HCT116 (cell line): ENCODE measurements at regions not wholly inside any gene's neighbourhood (a gene's known extent, or its start where the extent isn't known, plus 50 kb on each side); places are given as distances from the start of the nearest gene placed in this dataset.

Experiments
- ATAC-seq: fragments of 200-7000 bp; cut with Tn5 transposase; 2 replicates; pipeline ENCODE4 v1.9.1; 2020; ENCODE audit warnings: mild to moderate bottlenecking, moderate library complexity
- BruUV-seq: library from RNA; stranded (reverse); fragments of 400-500 nt; replicated peaks from 2 replicates; lab custom pipeline; 2021; lab: Mats Ljungman, UMichigan
- CTCF ChIA-PET: fragments of 300-600 bp; sonication (Branson Sonifier 250); formaldehyde crosslinking; loops from one replicate; lab custom pipeline; 2021; ENCODE audit warnings: antibody characterized with exemption; lab: Charles Lee
- POLR2A ChIA-PET: fragments of 300-600, 350-600 bp; sonication (Branson Sonifier 250); formaldehyde crosslinking; loops from one replicate; lab custom pipeline; 2021; ENCODE audit warnings: antibody characterized with exemption; lab: Charles Lee
- RAD21 ChIA-PET, 2 experiments: fragments of 300-600 bp; sonication (Branson Sonifier 250); formaldehyde crosslinking; loops; one replicate each; lab custom pipeline; 2023; ENCODE audit warnings: low total read pairs in 2 of 2; ENCODE audit not compliant: uncharacterized antibody in 2 of 2, unreplicated experiment in 2 of 2, low non-redundant PET in 1 of 2; lab: Charles Lee
- DNase-seq: peaks from one replicate; pipeline ENCODE4 v3.0.0-alpha.2; 2010; ENCODE audit warnings: low read depth, low spot score
- H2AFZ ChIP-seq: fragments of 200-600 bp; shearing (Covaris generic), sonication (generic); 2 replicates; pipeline ENCODE4 v1.6.1; 2017; ENCODE audit warnings: low read depth, mixed run types, mixed read lengths, antibody characterized with exemption, low read length; ENCODE audit not compliant: poor library complexity, severe bottlenecking
- H3K27ac ChIP-seq: 2 replicates; pipeline ENCODE4 v1.5.1; 2012; ENCODE audit warnings: low read depth, low read length
- H3K27me3 ChIP-seq: fragments of 200-600 bp; sonication (generic); 2 replicates; pipeline ENCODE4 v1.6.1; 2016; ENCODE audit warnings: mixed run types, low read length, mixed read lengths; ENCODE audit not compliant: insufficient read depth
- H3K36me3 ChIP-seq, 2 experiments: fragments of 200-500 bp in 1 of 2; fragments of 200-600 bp in 1 of 2; sonication (Bioruptor generic) in 1 of 2; sonication (generic) in 1 of 2; 2 replicates each; pipeline versions ENCODE4 v1.5.1 to v1.6.1; 2014 to 2016; ENCODE audit warnings: low read length in 2 of 2, inconsistent platforms in 1 of 2, mixed read lengths in 1 of 2, mixed run types in 1 of 2; ENCODE audit not compliant: insufficient read depth in 2 of 2, control insufficient read depth in 1 of 2
- H3K4me1 ChIP-seq, 2 experiments: fragments of 200-600 bp in 1 of 2; sonication (generic) in 1 of 2; 2 replicates each; pipeline versions ENCODE4 v1.5.1 to v1.6.1; 2012 to 2017; ENCODE audit warnings: low read length in 2 of 2, inconsistent platforms in 1 of 2, mild to moderate bottlenecking in 1 of 2, mixed read lengths in 1 of 2, mixed run types in 1 of 2, moderate library complexity in 1 of 2; ENCODE audit not compliant: insufficient read depth in 2 of 2, control insufficient read depth in 1 of 2
- H3K4me2 ChIP-seq: fragments of 200-600 bp; sonication (generic); 2 replicates; pipeline ENCODE4 v1.6.1; 2017; ENCODE audit warnings: mixed run types, low read length, mixed read lengths
- H3K4me3 ChIP-seq, 2 experiments: fragments of 200-600 bp in 1 of 2; sonication (generic) in 1 of 2; replicated peaks in 1 of 2; 2 replicates each; pipeline ENCODE4 v1.5.1; 2011 to 2016; ENCODE audit warnings: low read length in 2 of 2, control low read depth in 1 of 2, low read depth in 1 of 2, mild to moderate bottlenecking in 1 of 2, mixed read lengths in 1 of 2, mixed run types in 1 of 2
- H3K79me2 ChIP-seq: fragments of 200-600 bp; sonication (generic); 2 replicates; pipeline ENCODE4 v1.6.1; 2017; ENCODE audit warnings: mild to moderate bottlenecking, mixed run types, low read length, moderate library complexity, mixed read lengths; ENCODE audit not compliant: insufficient read depth
- H3K9ac ChIP-seq: fragments of 200-600 bp; sonication (generic); 2 replicates; pipeline ENCODE4 v1.6.1; 2016; ENCODE audit warnings: low read length, mixed read lengths
- H3K9me2 ChIP-seq: fragments of 200-600 bp; sonication (generic), shearing (Covaris generic); 2 replicates; pipeline ENCODE4 v1.6.1; 2017; ENCODE audit warnings: mixed run types, mild to moderate bottlenecking, moderate library complexity; ENCODE audit not compliant: insufficient read depth
- H3K9me3 ChIP-seq, 2 experiments: fragments of 200-500 bp in 1 of 2; fragments of 200-600 bp in 1 of 2; sonication (Bioruptor generic) in 1 of 2; sonication (generic) in 1 of 2; 2 replicates each; pipeline ENCODE4 v1.6.1; 2014 to 2017; ENCODE audit warnings: low read length in 2 of 2, mixed read lengths in 2 of 2, inconsistent platforms in 1 of 2, low read depth in 1 of 2, mild to moderate bottlenecking in 1 of 2, mixed run types in 1 of 2, moderate library complexity in 1 of 2; ENCODE audit not compliant: control insufficient read depth in 1 of 2, insufficient read depth in 1 of 2
- H4K20me1 ChIP-seq: fragments of 200-600 bp; sonication (generic), shearing (Covaris generic); 2 replicates; pipeline ENCODE4 v1.6.1; 2017; ENCODE audit warnings: mixed run types, mild to moderate bottlenecking, moderate library complexity; ENCODE audit not compliant: insufficient read depth
- ATF3 ChIP-seq: IDR thresholded peaks from 2 replicates; pipeline ENCODE4 v1.6.1; 2012
- CBX3 ChIP-seq: IDR thresholded peaks from 2 replicates; pipeline ENCODE4 v1.6.1; 2012; ENCODE audit warnings: low read depth
- CTCF ChIP-seq, 3 experiments: fragments of 200-600 bp in 1 of 3; sonication (generic) in 1 of 3; IDR thresholded peaks in 2 of 3; conservative IDR thresholded peaks in 1 of 3; 2 replicates each; pipeline ENCODE4 v1.5.1; 2012 to 2017; ENCODE audit warnings: low read depth in 2 of 3, low read length in 2 of 3, antibody characterized with exemption in 1 of 3, borderline replicate concordance in 1 of 3, control low read depth in 1 of 3, mild to moderate bottlenecking in 1 of 3, mixed read lengths in 1 of 3, mixed run types in 1 of 3, moderate library complexity in 1 of 3; ENCODE audit not compliant: insufficient read depth in 1 of 3
- EGR1 ChIP-seq: IDR thresholded peaks from 2 replicates; pipeline ENCODE4 v1.6.1; 2012; ENCODE audit warnings: low read depth
- ELF1 ChIP-seq: IDR thresholded peaks from 2 replicates; pipeline ENCODE4 v1.6.1; 2012; ENCODE audit warnings: low read depth, borderline replicate concordance
- EZH2 ChIP-seq: fragments of 200-600 bp; sonication (generic); IDR thresholded peaks from 2 replicates; pipeline ENCODE4 v1.6.1; 2017; ENCODE audit warnings: antibody characterized with exemption, mixed run types
- EZH2phosphoT487 ChIP-seq: fragments of 200-600 bp; IDR thresholded peaks from 2 replicates; pipeline ENCODE4 v1.6.1; 2018; ENCODE audit warnings: antibody characterized with exemption, borderline replicate concordance
- FOSL1 ChIP-seq: IDR thresholded peaks from 2 replicates; pipeline ENCODE4 v1.6.1; 2012; ENCODE audit warnings: low read depth
- JUND ChIP-seq: IDR thresholded peaks from 2 replicates; pipeline ENCODE4 v1.6.1; 2012
- POLR2A ChIP-seq: IDR thresholded peaks from 2 replicates; pipeline ENCODE4 v1.7.0; 2011; ENCODE audit warnings: borderline replicate concordance; ENCODE audit not compliant: insufficient read depth, insufficient read length; ENCODE audit errors: extremely low read depth
- POLR2AphosphoS5 ChIP-seq: IDR thresholded peaks from 2 replicates; pipeline ENCODE4 v1.6.1; 2011; ENCODE audit warnings: mild to moderate bottlenecking, low read depth, low read length, moderate library complexity
- RAD21 ChIP-seq: IDR thresholded peaks from 2 replicates; pipeline ENCODE4 v1.6.1; 2012; ENCODE audit warnings: low read depth, mild to moderate bottlenecking
- SIN3A ChIP-seq: IDR thresholded peaks from 2 replicates; pipeline ENCODE4 v1.6.1; 2012; ENCODE audit warnings: low read depth
- SRF ChIP-seq: IDR thresholded peaks from 2 replicates; pipeline ENCODE4 v1.6.1; 2012; ENCODE audit warnings: low read depth
- TCF7L2 ChIP-seq: IDR thresholded peaks from 2 replicates; pipeline ENCODE4 v1.7.0; 2011; ENCODE audit warnings: borderline replicate concordance, inconsistent platforms; ENCODE audit not compliant: insufficient read depth, insufficient read length; ENCODE audit errors: extremely low read depth
- YY1 ChIP-seq: IDR thresholded peaks from 2 replicates; pipeline ENCODE4 v1.6.1; 2011; ENCODE audit warnings: low read length, low read depth, moderate library complexity, mild to moderate bottlenecking; ENCODE audit not compliant: insufficient replicate concordance; ENCODE audit errors: extremely low read depth
- ZBTB33 ChIP-seq: IDR thresholded peaks from 2 replicates; pipeline ENCODE4 v1.6.1; 2011; ENCODE audit warnings: mild to moderate bottlenecking, low read length, moderate library complexity; ENCODE audit not compliant: insufficient replicate concordance; ENCODE audit errors: extremely low read depth
- ZFX ChIP-seq: fragments of 450-650 bp; IDR thresholded peaks from 2 replicates; pipeline ENCODE4 v1.6.1; 2017
- ZNF274 ChIP-seq: fragments of 200-500 bp; sonication (Bioruptor generic); IDR thresholded peaks from 2 replicates; pipeline ENCODE4 v1.6.1; 2014; ENCODE audit warnings: mild to moderate bottlenecking, low read depth, low read length, inconsistent platforms
- intact Hi-C: fragments of 100-400 bp; cut with micrococcal nuclease; formaldehyde crosslinking; loops from 2 replicates; pipeline ENCODE4 v1.10.0; 2022

- no peak overlapping the region for H3K4me3 ChIP-seq
- ChIA-PET CTCF (no interaction called here), RAD21 (no interaction called here), POLR2A (no interaction called here)
- H3K4me1 ChIP-seq, result peaks cover 0 to 10% of the 10 kb centered on the region in 2 experiments; a peak in 1 of 4 replicates
- intact Hi-C loops, result no loop called here
- no peak overlapping the region for H3K27ac ChIP-seq
- H3K79me2 ChIP-seq, result no peaks in the 10 kb centered on the region
- H3K36me3 ChIP-seq, result no peaks in the 10 kb centered on the region
- no peak overlapping the region for H2AFZ ChIP-seq
- no TSS peak for BruUV-seq
- no peaks in the 10 kb centered on the region for H3K9me2 ChIP-seq
- no peaks in the 10 kb centered on the region for H3K9me3 ChIP-seq
- no peak overlapping the region for H3K4me2 ChIP-seq
- no peaks in the 10 kb centered on the region for H4K20me1 ChIP-seq
- TF ChIP-seq RAD21, result no peak
- TF ChIP-seq YY1, result no peak
- no peak for TF ChIP-seq CTCF (IDR thresholded peaks at IDR 0.05 in 2 of 3, conservative IDR thresholded peaks at IDR 0.05 in 1 of 3; ENCODE audit: borderline replicate concordance in 1 of 3, insufficient read depth in 1 of 3, low read depth in 2 of 3, low read length in 2 of 3)
- no peak for TF ChIP-seq TCF7L2
- no peak for TF ChIP-seq POLR2A
- no peak for TF ChIP-seq CBX3
- TF ChIP-seq SIN3A, result no peak
- TF ChIP-seq EZH2phosphoT487, result no peak
- no peak for TF ChIP-seq ZBTB33
- no peak for TF ChIP-seq EGR1
- no peak for TF ChIP-seq JUND
- no peak for TF ChIP-seq ZFX
- no peak for TF ChIP-seq ELF1
- no peak for TF ChIP-seq ZNF274
- no peak for TF ChIP-seq SRF
- TF ChIP-seq POLR2AphosphoS5, result no peak
- TF ChIP-seq FOSL1, result no peak
- no peak for TF ChIP-seq EZH2
- no peak for TF ChIP-seq ATF3
- H3K27me3 ChIP-seq, result no peaks in the 10 kb centered on the region
- DNase-seq, result no peak
- H3K9ac ChIP-seq, result no peak overlapping the region
- no peak for ATAC-seq
These were observed 136.8 kb upstream of the F3 start for GRCh38 chr1:94678202-94678848.
